ENCODE measurements at regions not wholly inside any gene's neighbourhood (a gene's known extent, or its start where the extent isn't known, plus 50 kb on each side); places are given as distances from the start of the nearest gene placed in this dataset.

DNA sequence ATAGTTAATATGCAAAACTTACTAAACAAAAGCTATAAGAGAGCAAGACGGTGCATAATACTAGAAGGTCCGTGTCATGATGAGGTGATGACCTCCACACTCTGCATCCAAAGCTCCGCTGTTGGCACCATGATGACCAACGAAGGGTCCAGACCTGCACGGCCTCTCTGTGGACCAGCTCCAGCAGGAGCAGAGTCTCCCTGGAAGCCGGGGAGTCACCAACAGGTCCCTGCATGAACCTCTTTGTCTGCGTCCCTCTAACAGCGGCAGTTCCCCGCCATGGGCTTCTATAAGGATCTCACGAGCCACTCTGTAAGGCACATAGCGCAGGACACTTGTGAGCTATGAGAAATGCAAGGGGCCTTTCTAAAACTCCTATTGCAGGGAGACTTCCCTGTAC, 517.3 kb downstream of the BRD1 start:
- Histone ChIP-seq H3K36me3 (ENCODE audit: low read length) (no peaks in the 10 kb centered on the region), H3F3A (ENCODE audit: insufficient read depth) (no peaks in the 10 kb centered on the region), H4K20me1 (ENCODE audit: low read depth, low read length) (no peaks in the 10 kb centered on the region), H3K79me2 (ENCODE audit: insufficient read depth, low read length) (no peaks in the 10 kb centered on the region), H3K9ac (ENCODE audit: low read length) (no peak overlapping the region), H2AFZ (ENCODE audit: low read depth, low read length, severe bottlenecking) (no peak overlapping the region), H3K9me3 (ENCODE audit: insufficient read depth, low read length) (no peaks in the 10 kb centered on the region), H3K4me2 (ENCODE audit: low read depth, low read length, poor library complexity, severe bottlenecking) (no peak overlapping the region), H3K9me2 (replicated peaks; ENCODE audit: insufficient read depth, low read length) (no peaks in the 10 kb centered on the region), H3K4me3 (ENCODE audit: insufficient read depth, low read length, poor library complexity, severe bottlenecking) (no peak overlapping the region), H3K27me3 (ENCODE audit: low read length) (no peaks in the 10 kb centered on the region), H3K27ac (ENCODE audit: low read depth, low read length) (no peak overlapping the region)
- no peak for TF ChIP-seq EZH2phosphoT487 (conservative IDR thresholded peaks at IDR 0.05; ENCODE audit: low read length)
- TF ChIP-seq, protein P1, sequence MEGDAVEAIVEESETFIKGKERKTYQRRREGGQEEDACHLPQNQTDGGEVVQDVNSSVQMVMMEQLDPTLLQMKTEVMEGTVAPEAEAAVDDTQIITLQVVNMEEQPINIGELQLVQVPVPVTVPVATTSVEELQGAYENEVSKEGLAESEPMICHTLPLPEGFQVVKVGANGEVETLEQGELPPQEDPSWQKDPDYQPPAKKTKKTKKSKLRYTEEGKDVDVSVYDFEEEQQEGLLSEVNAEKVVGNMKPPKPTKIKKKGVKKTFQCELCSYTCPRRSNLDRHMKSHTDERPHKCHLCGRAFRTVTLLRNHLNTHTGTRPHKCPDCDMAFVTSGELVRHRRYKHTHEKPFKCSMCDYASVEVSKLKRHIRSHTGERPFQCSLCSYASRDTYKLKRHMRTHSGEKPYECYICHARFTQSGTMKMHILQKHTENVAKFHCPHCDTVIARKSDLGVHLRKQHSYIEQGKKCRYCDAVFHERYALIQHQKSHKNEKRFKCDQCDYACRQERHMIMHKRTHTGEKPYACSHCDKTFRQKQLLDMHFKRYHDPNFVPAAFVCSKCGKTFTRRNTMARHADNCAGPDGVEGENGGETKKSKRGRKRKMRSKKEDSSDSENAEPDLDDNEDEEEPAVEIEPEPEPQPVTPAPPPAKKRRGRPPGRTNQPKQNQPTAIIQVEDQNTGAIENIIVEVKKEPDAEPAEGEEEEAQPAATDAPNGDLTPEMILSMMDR (IDR thresholded peaks at IDR 0.05; ENCODE audit: insufficient read depth, low read length, poor library complexity, severe bottlenecking), result no peak

DNA sequence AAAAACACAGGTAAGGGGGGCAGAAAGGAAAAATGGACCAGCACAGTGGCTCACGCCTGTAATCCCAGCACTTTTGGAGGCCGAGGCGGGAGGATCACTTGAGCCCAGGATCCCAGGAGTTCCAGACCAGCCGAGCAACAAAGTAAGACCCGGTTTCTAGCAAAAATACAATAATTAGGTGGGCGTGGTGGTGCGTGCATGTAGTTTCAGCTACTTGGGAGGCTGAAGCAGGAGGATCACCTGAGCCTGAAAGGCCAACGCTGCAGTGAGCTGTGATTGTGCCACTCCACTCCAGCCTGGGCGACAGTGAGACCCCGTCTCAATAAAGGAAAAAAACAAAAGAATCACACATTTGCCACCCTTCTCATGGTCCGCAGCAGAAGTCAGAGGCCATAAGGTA, 519.4 kb downstream of the BRD1 start:
- H4K20me1 ChIP-seq (ENCODE audit: low read depth, low read length), result no peaks in the 10 kb centered on the region
- H3K9me2 ChIP-seq (replicated peaks; ENCODE audit: insufficient read depth, low read length), result no peaks in the 10 kb centered on the region
- no peak for TF ChIP-seq EZH2phosphoT487 (conservative IDR thresholded peaks at IDR 0.05; ENCODE audit: low read length)
- TF ChIP-seq, protein P1 (IDR thresholded peaks at IDR 0.05; ENCODE audit: insufficient read depth, low read length, poor library complexity, severe bottlenecking), result no peak
- H3K27ac ChIP-seq (ENCODE audit: low read depth, low read length), result no peak overlapping the region
- no peaks in the 10 kb centered on the region for H3K36me3 ChIP-seq (ENCODE audit: low read length)
- no peaks in the 10 kb centered on the region for H3K79me2 ChIP-seq (ENCODE audit: insufficient read depth, low read length)
- H3K27me3 ChIP-seq (ENCODE audit: low read length), result no peaks in the 10 kb centered on the region
- no peak overlapping the region for H3K4me2 ChIP-seq (ENCODE audit: low read depth, low read length, poor library complexity, severe bottlenecking)
- no peaks in the 10 kb centered on the region for H3F3A ChIP-seq (ENCODE audit: insufficient read depth)
- H3K9ac ChIP-seq (ENCODE audit: low read length), result no peak overlapping the region
- H3K9me3 ChIP-seq (ENCODE audit: insufficient read depth, low read length), result no peaks in the 10 kb centered on the region
- no peak overlapping the region for H2AFZ ChIP-seq (ENCODE audit: low read depth, low read length, severe bottlenecking)
- H3K4me3 ChIP-seq (ENCODE audit: insufficient read depth, low read length, poor library complexity, severe bottlenecking), result no peak overlapping the region

DNA sequence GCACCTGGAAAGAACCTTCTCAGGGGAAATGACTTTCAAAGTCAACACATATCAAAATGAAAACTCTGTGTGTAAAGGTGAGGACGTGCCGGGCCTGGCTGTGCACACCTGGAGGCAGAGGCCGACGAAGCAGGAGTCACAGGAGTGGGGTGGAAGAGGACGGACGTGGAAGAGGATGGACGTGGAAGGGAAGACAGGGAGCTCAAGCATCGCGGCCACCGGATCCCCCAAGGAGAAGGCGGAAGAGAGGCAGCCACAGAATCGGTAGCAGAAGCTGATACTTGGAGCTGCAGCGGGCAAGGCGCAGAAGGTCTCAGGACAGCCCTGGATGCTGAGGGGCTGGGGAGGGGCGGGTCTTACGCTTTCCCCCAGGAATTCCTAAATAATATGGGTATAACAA, 519.8 kb downstream of the BRD1 start:
- no peaks in the 10 kb centered on the region for H3K79me2 ChIP-seq (ENCODE audit: insufficient read depth, low read length)
- no peak overlapping the region for H2AFZ ChIP-seq (ENCODE audit: low read depth, low read length, severe bottlenecking)
- H3K4me3 ChIP-seq (ENCODE audit: insufficient read depth, low read length, poor library complexity, severe bottlenecking), result no peak overlapping the region
- no peaks in the 10 kb centered on the region for H3K36me3 ChIP-seq (ENCODE audit: low read length)
- no peak overlapping the region for H3K9ac ChIP-seq (ENCODE audit: low read length)
- H3F3A ChIP-seq (ENCODE audit: insufficient read depth), result no peaks in the 10 kb centered on the region
- H3K27ac ChIP-seq (ENCODE audit: low read depth, low read length), result no peak overlapping the region
- H4K20me1 ChIP-seq (ENCODE audit: low read depth, low read length), result no peaks in the 10 kb centered on the region
- H3K9me3 ChIP-seq (ENCODE audit: insufficient read depth, low read length), result no peaks in the 10 kb centered on the region
- TF ChIP-seq, protein P1 (IDR thresholded peaks at IDR 0.05; ENCODE audit: insufficient read depth, low read length, poor library complexity, severe bottlenecking), result no peak
- no peak for TF ChIP-seq EZH2phosphoT487 (conservative IDR thresholded peaks at IDR 0.05; ENCODE audit: low read length)
- no peak overlapping the region for H3K4me2 ChIP-seq (ENCODE audit: low read depth, low read length, poor library complexity, severe bottlenecking)
- H3K27me3 ChIP-seq (ENCODE audit: low read length), result no peaks in the 10 kb centered on the region
- H3K9me2 ChIP-seq (replicated peaks; ENCODE audit: insufficient read depth, low read length), result no peaks in the 10 kb centered on the region

DNA sequence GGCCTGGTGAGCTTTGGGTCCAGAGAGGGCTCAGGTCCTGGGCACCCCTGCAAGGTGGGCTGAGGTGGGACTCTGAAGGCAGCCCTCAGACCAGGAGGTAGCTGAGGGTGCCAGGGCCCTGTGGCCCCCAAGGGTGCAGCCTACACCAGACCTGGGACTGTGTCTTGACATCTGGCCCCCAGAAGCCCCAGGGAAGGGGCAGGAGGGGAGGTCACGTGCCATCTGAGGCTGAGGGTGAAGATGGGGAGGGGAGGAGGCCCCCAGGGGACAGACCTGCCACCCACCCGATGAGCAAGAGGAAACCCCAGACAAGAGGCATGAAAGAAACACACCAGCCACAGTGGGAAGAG, 520.2 kb downstream of the BRD1 start:
- Histone ChIP-seq H3K4me2 (ENCODE audit: low read depth, low read length, poor library complexity, severe bottlenecking) (no peak overlapping the region), H3F3A (ENCODE audit: insufficient read depth) (no peaks in the 10 kb centered on the region), H3K27ac (ENCODE audit: low read depth, low read length) (no peak overlapping the region), H3K79me2 (ENCODE audit: insufficient read depth, low read length) (no peaks in the 10 kb centered on the region), H3K36me3 (ENCODE audit: low read length) (no peaks in the 10 kb centered on the region), H3K9ac (ENCODE audit: low read length) (no peak overlapping the region), H3K9me3 (ENCODE audit: insufficient read depth, low read length) (no peaks in the 10 kb centered on the region), H3K27me3 (ENCODE audit: low read length) (no peaks in the 10 kb centered on the region), H4K20me1 (ENCODE audit: low read depth, low read length) (no peaks in the 10 kb centered on the region), H2AFZ (ENCODE audit: low read depth, low read length, severe bottlenecking) (no peak overlapping the region), H3K4me3 (ENCODE audit: insufficient read depth, low read length, poor library complexity, severe bottlenecking) (no peak overlapping the region), H3K9me2 (replicated peaks; ENCODE audit: insufficient read depth, low read length) (no peaks in the 10 kb centered on the region)
- TF ChIP-seq, protein P1 (IDR thresholded peaks at IDR 0.05; ENCODE audit: insufficient read depth, low read length, poor library complexity, severe bottlenecking), result no peak
- no peak for TF ChIP-seq EZH2phosphoT487 (conservative IDR thresholded peaks at IDR 0.05; ENCODE audit: low read length)
